ENCODE measurements at regions not wholly inside any gene's neighbourhood (a gene's known extent, or its start where the extent isn't known, plus 50 kb on each side); places are given as distances from the start of the nearest gene placed in this dataset.

- TF ChIP-seq HOXA7 (CRISPR knock-in tag; IDR thresholded peaks at IDR 0.05) (no peak), CTCF (IDR thresholded peaks at IDR 0.05) (no peak), CHD2 (IDR thresholded peaks at IDR 0.05; ENCODE audit: low read length, partially characterized antibody) (no peak), MAZ (IDR thresholded peaks at IDR 0.05; ENCODE audit: borderline replicate concordance, low read depth, low read length) (no peak), REST (IDR thresholded peaks at IDR 0.05) (no peak), HMGXB4 (CRISPR knock-in tag; IDR thresholded peaks at IDR 0.05; ENCODE audit: borderline replicate concordance) (no peak), JUN (IDR thresholded peaks at IDR 0.05) (no peak), SREBF2 (IDR thresholded peaks at IDR 0.05) (no peak), POLR2A (IDR thresholded peaks at IDR 0.05; ENCODE audit: low read length) (no peak), EP300 (IDR thresholded peaks at IDR 0.05) (no peak), RAD21 (conservative IDR thresholded peaks at IDR 0.05 in 1 of 2, IDR thresholded peaks at IDR 0.05 in 1 of 2) (no peak), RNF2 (IDR thresholded peaks at IDR 0.05; ENCODE audit: borderline replicate concordance, low read depth) (no peak), CBX8 (IDR thresholded peaks at IDR 0.05) (no peak)
Observed at GRCh38 chr15:60243769-60244168, 154.0 kb downstream of the ANXA2 start.

Measured in A549 (cell line).